ENCODE measurements at regions not wholly inside any gene's neighbourhood (a gene's known extent, or its start where the extent isn't known, plus 50 kb on each side); places are given as distances from the start of the nearest gene placed in this dataset.
"Not testable (repeated sequence)": the region's sequence is repeated elsewhere in the genome, so short reads cannot be mapped to it uniquely, and the experiment has no call there.

DNA sequence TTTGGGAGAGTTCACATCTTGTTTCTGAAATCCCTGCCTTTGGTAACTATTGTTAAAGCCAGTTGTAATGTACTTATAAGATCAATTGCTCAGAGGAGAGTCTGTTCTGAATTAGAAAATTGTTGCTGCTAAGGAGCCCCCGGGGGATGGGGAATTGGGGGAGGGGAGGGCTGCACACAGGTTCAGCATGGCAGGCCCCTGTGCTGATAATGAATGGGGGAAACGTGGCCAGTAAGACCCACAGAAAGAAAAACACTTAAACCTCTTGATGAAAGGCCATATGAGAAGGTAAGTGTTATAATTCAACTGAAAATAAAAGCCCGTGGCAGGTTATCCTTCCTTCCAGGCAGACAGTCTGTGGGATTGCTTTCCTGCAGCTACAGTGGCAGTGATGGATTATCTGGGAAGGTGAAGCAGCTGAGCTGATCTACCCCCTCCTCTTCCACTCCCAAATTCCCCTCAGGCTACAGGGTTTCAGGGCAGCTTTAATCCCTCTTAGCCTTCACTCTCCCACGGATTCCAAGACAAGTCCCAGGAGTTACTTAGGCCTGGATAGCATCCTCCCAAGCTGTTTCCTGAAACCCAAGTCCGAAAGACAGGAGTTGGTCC lies 398.8 kb downstream of the TBX15 start:
- intact Hi-C loops (cut with micrococcal nuclease), result no loop called here
- DNase-seq (no peak), ATAC-seq (no peak)

DNA sequence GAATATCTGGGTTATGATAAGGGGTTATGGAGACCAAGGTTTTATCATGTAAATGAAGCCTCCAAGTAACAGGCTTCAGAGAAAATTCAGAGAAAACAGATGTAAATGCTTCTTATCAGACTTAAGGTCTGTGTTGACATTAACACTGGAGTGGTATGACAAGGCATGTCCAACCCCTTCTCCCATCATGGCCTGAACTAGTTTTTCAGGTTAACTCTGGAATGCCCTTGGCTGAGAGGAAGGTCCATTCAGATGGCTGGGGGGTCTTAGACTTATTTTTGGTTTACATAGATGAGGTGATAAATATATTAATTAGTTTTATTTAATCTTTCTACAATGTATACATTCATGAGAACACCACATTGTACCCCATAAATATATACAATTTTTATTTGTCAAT lies 399.6 kb downstream of the TBX15 start:
- ATAC-seq (no peak), DNase-seq (no peak)
- intact Hi-C loops (cut with micrococcal nuclease), result no loop called here

DNA sequence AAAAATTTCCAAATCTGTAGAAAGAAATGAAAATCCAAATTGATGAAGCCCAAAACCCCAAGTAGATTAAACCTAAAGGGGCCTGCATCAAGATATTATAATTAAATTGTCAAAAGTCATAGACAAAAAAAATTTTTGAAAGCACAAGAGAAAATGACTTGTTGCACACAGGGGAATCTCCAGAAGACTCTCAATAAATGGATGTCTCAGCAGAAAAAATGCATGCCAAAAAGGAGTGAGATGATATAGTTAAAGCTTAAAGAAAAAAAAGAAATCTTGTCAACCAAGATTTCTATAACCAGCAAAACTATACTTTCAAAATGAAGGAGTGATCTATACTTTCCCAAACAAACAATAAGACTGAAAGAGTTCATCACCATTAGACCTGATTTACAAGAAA lies 393.2 kb upstream of the SPAG17 start:
- intact Hi-C loops (cut with micrococcal nuclease), result no loop called here
- DNase-seq (no peak), ATAC-seq (no peak)

DNA sequence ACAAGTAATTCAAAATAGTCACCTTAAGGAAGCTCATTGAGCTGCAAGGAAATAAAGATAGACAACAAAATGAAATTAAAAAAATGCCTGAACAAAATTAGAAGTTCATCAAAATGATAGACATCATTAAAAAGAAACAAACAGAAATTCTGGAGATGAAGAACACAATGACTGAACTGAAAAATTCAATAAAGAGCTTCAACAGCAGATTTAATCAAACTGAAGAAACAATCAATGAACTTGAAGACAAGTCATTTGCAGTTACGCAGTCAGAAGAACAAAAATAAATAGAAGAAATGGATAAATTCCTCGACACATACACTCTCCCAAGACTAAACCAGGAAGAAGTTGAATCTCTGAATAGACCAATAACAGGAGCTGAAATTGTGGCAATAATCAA lies 390.0 kb upstream of the SPAG17 start:
- DNase-seq (no peak), ATAC-seq (no peak)
- intact Hi-C loops (cut with micrococcal nuclease), result no loop called here

DNA sequence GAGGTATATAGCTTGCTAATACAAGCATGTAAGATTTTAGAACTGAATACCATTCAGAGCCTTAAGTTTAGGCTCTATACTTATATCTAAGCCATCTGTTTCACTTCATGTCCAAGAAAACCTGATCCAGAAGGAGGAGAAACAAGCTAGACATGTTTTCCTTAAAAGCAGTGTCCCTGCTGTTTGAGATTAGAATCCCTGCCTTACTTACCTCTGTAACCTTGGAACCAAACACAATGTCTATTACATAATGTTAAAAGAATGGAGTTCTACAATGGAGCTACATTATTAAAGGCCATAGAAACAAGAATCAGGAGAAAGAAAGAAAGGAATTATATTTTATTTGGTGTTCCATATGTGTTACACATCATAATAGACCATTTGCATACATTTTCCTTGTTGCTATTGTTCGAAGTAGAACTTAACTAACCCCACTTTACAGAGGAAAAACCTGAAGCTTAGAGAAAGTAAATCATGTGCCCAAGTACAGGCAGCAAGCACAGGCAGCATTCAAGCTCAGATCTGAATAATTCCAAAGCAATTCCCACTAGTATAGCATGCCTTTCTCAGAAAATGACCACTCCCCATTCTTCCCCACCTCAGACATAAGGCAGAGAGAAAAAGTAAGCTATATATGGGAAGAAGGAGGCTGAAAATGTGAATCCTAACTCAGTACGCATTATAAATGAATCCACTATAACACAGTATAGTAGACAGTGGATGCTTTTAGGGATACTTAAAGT lies 380.1 kb upstream of the SPAG17 start:
- intact Hi-C loops (cut with micrococcal nuclease), result no loop called here
- ATAC-seq, result no peak
- DNase-seq, result no peak

DNA sequence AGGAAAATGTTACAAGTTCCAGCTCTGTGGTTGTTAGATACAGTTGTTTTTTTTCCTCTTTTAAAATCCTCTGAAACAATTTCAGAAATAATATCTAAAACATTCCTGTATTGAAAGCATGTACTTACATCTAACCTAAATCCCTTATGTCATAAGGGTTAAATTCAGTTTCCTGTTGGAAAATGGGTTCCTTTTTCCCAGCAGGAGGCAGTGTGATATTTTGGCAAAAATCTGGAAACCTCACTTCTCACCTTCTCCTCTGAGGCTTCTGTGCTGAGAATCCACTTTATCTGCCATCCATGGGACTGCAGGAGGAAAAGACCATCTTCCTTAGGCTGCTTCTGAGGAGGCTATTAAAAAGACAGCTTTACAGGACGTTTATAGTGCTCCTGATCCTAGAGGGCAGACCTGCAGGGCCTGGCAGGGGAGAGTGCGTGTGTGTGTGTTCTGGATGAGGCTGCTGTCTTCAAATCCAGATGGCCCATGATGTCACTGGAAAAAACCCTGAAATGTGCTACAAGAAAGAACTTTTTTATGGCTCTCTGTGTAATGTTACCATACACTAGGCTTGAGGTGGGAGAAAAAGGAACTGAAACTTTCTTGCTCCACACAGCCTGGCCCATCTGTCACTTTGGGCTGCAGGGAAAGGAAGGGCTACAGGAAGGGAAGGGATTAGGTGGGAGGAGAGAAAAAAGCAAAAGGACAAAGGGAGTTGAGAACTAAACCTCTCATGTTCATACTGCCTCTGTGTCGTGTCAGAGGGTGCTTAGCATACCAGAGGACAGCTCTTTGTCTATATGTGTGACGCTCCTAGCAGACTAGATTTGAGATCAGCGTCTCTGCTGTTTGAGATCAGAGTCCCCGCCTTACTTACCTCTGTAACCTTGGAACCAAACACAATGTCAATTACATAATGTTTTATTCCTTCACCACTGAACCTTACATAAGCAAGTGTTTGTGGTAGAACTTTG lies 379.2 kb upstream of the SPAG17 start:
- DNase-seq (no peak), ATAC-seq (peak; percentile 31)
- intact Hi-C loops (cut with micrococcal nuclease), result no loop called here

DNA sequence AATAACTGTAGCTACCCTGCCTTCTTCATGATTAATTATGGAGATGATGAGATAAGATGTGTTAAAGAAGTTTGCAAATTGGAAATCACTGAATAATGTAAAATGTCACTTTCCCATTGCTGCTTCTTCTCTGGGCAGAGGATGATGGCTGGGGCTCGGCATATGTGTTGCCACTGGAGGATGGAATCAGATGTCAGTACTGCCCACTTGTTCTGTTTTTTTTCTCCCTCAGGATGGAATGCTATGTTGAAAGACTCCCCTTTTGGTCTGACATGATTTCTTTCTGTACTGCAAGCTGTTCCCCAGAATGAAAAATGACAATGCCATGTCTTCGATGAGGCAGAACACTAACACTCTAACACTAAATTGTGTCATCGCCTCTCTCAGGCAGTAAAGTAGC lies 373.9 kb upstream of the SPAG17 start:
- ATAC-seq, result no peak
- DNase-seq, result no peak
- intact Hi-C loops (cut with micrococcal nuclease), result no loop called here

DNA sequence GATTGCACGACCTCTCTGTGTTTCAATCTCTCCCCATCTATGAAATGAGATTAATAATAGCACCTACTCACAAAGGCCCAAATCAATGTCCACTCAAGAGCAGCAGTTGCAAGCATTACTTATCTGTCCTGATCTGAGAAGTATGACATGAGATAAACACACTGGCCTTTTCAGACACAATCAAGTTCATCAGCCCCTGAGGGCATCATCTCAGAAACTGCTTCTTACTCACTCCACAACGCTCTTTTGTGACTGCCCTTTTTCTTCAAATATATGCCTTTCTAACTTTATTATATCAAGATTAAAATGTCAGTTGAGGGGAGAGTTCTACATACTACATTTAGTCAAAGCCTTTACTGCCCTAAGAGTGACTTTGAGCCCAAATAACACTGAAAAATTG lies 371.9 kb upstream of the SPAG17 start:
- no peak for DNase-seq
- intact Hi-C loops (cut with micrococcal nuclease), result no loop called here
- no peak for ATAC-seq

DNA sequence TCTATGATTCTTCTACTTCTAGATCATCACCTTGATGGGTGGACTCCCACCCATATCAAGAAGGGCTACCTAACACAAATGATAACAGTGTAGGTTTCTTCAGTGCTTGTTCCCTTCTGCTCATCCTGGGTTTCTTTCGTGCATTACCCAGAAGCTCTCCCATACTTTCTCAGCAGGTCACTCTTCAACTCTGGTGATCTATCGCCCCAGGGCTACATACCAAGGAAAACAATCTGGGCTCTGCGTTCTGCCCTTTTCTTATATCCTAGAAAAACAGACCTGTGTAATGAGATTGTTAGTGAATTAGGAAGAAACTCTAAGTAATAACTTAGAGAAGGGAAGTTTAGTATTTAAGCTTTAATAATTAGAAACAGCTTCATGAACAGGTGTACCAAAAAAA lies 370.6 kb upstream of the SPAG17 start:
- intact Hi-C loops (cut with micrococcal nuclease), result no loop called here
- DNase-seq (no peak), ATAC-seq (no peak)

DNA sequence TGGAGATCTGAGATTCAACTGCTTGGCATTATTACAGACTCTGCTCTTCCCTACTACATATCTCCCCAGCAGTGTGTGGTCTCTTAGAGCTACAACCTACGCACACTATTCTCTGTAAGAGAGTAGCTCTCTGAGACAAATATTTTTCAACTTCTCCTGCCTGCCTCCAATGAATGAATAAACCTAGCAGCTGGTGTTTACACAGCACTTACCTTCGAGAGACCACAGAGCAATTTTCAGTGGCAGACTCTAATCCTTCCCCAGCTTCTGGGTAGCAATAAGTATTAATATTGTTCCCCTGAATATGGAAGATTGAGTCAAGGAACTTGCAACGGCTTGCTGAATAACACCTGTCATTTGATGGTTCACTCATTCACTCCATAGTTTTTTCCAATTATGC lies 350.9 kb upstream of the SPAG17 start:
- intact Hi-C loops (cut with micrococcal nuclease), result no loop called here
- ATAC-seq, result no peak
- DNase-seq, result no peak

DNA sequence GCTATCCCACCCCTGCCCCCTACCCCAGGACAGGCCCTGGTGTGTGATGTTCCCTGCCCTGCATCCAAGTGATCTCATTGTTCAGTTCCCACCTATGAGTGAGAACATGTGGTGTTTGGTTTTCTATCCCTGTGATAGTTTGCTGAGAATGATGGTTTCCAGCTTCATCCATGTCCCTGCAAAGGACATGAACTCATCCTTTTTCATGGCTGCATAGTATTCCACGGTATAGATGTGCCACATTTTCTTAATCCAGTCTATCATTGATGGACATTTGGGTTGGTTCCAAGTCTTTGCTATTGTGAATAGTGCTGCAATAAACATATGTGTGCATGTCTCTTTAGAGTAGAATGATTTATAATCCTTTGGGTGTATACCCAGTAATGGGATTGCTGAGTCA lies 326.9 kb upstream of the SPAG17 start:
- ATAC-seq; DNase-seq; intact Hi-C loops (cut with micrococcal nuclease): not testable (repeated sequence)

DNA sequence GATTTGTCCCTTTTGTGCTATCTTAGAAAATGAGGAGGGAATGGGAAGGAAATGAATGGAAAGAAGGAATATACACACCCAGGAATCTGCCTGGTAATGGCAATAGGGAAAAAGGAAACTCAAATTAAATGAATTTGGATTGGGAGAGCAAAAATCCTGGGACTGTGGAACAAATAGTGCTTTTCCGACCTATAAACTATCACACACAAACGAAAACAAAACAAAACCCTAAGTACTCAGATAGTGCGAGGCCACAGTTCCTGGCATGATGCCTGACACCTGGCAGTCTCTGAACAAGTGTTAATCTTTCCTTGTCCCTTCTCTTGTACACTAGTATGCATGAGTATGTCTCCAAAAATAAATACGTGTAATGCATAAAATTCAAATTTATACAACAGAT lies 319.8 kb upstream of the SPAG17 start:
- ATAC-seq (peak; percentile 97), DNase-seq (peak; percentile 71)
- intact Hi-C loops (cut with micrococcal nuclease), result no loop called here

DNA sequence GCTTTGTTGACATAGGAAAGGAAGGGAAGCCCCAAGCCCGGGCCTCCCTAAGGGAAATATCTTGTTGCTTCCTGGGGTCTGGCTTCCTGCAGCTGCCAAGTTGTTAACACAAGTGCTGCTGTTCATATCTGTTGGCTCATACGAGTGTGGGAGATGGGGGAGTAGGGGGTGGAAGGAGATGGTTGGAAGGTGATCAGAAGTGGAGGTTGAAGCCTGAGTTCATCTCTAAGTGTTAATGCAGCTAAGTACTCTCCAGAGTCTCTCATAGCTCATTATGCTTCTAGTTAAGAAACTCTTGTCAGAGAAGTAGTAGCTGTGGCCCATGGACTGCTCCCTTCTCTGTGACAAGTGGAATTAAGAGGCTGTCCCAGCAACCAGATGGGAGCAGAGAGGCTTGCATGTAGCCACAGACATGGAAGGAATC lies 319.2 kb upstream of the SPAG17 start:
- DNase-seq, result no peak
- intact Hi-C loops (cut with micrococcal nuclease), result no loop called here
- ATAC-seq, result peak; percentile 83

DNA sequence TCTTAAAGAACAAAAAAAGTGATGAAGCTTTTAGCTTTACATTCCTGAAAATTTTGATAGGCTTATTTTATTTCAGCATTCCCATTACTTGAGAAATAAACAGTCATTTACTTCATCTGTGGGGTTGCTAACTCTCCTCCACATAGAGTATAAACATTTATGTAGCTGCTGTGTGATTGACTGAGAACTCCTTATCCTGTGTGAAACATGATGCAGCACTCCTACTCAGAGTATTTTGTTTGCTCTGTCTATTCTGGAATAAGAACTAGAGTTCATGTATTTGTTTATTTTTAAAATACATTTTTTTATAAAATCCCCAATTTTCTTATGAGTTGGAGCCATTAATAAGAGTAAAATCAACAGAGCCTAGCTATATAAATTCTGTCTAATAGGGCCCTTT lies 318.7 kb upstream of the SPAG17 start:
- intact Hi-C loops (cut with micrococcal nuclease), result no loop called here
- no peak for DNase-seq
- no peak for ATAC-seq

DNA sequence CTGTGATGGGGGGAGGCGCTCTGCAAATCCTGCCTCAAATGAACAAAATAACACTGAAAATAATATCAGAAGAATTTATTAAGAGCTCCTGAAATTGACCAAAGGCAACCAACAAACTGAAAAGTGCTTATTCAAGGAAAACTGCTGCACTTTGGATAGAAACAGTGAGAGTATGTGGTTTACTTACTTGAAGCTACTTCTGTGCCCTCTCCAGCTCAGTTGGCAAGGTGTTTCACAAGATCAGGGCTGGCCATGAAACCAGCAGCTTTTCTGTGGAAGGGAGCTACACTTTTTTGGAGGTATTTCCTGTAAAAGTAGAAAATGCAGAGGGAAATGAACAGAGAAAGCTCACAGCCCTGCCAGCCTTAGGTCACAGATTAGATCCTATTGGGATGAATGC lies 310.0 kb upstream of the SPAG17 start:
- ATAC-seq (no peak), DNase-seq (no peak)
- intact Hi-C loops (cut with micrococcal nuclease), result no loop called here

DNA sequence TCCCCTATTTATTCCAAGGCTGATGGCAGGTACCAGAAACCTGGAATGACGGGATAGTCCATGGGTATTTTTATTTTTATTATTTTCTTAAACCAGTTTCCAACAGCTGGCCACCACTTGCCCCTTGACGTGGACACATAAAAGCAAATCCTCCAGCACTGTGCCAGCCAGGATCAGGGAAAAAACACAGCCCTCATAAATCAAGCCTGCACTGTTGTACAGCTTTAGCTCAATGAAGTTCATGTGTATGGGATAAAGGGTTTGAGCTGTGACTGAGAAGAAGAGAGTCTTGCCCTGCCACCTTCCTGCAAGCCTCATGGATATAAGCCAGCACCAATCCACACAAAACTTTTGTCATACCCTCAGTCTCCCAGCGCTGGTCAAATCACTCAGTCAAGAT lies 303.8 kb upstream of the SPAG17 start:
- no peak for DNase-seq
- no peak for ATAC-seq
- intact Hi-C loops (cut with micrococcal nuclease), result no loop called here

DNA sequence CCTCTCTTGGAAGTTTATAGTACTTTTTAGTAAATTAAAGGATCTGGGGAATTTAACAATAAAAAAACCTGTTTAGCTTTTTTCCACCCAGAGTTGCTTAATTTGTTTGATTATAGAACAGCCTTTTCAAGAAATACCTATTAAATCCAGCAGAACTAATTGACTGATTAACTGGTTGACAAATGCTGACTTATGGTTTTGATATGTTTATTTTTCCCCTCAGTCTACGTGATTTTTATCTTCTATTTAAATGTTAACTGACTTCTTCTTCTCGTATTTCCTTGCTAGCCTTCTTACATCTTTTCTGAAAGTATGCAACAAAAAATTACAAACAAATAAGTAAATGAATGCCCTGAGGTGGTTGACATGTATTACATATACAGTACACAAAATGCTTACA lies 302.9 kb upstream of the SPAG17 start:
- ATAC-seq, result no peak
- intact Hi-C loops (cut with micrococcal nuclease), result no loop called here
- DNase-seq, result no peak

DNA sequence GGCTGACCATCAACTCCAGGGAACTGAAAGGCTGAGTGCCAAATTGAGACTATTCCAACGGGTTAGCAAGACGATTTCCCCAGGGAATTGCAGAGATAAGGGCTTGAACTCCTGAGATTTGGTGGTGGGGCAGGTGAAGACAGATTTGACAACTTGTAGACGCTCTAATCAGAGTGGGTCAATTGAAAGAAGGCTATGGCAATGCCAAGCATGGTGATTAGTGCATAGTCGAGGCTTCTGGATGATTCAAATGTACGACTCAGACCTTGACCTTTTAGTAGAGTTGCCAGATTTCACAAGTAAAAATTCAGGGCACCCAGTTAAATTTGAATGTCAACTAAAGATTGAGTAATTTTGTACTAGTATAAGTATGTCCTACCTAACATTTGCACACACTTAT lies 302.1 kb upstream of the SPAG17 start:
- intact Hi-C loops (cut with micrococcal nuclease), result no loop called here
- ATAC-seq (no peak), DNase-seq (no peak)

DNA sequence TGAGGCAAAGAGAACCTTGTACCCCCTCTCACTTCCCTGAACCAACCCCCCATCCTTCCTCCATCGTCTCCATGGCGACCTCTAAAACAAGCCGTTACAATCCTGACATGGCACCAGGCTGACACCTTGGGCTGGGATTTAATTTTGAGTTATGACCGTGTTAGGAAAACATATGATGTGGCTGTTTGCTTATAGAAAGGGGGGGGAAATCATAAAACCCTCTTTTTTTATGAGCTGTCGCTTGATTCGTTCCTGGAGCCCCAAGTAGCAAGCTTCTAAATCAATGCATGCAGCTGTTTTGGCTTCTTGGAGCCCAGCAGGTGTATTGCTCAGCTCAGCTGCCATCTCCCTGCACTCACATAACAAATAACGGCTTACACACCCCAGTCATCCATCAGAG lies 301.2 kb upstream of the SPAG17 start:
- intact Hi-C loops (cut with micrococcal nuclease), result no loop called here
- DNase-seq, result no peak
- ATAC-seq, result no peak

DNA sequence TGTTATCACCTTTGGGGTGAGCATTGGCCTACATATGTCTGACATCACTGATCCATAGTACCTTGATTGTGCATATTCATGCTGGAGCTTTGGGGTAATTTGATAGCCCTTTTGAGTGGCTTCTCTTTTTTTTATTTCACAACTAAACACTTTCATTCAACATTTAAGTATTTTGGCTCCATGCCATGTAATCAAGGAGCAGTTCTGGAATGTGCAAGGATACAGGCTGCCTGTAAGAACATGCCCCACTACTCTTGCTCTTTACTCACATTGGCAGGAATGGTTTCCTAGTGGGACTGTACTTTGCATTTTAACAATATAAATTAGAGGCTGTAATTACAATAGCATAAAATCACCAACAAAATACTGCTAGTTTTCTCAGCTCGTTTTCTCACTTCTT lies 300.7 kb upstream of the SPAG17 start:
- intact Hi-C loops (cut with micrococcal nuclease), result no loop called here
- ATAC-seq (no peak), DNase-seq (no peak)
